Coronary artery (tissue), 2 donors: ENCODE measurements at regions not wholly inside any gene's neighbourhood (a gene's known extent, or its start where the extent isn't known, plus 50 kb on each side); places are given as distances from the start of the nearest gene placed in this dataset.

ENCODE experiments used
- DNase-seq: peaks from one replicate; pipeline ENCODE4 v3.0.0-alpha.2; 2017; ENCODE audit warnings: low spot score
- H3K27ac ChIP-seq, 2 donors: fragments of 200-600 bp; sonication (generic); one replicate each; pipeline ENCODE4 v1.5.1; 2016 to 2019
- H3K4me3 ChIP-seq: fragments of 200-600 bp; sonication (generic); 2 replicates; pipeline ENCODE4 v1.5.1; 2016; ENCODE audit warnings: mild to moderate bottlenecking, moderate library complexity
- CTCF ChIP-seq: fragments of 200-600 bp; sonication (generic); IDR thresholded peaks from one replicate; pipeline ENCODE4 v1.5.1; 2019; ENCODE audit warnings: antibody characterized with exemption

- Histone ChIP-seq H3K27ac (no peak overlapping the region), H3K4me3 (no peak overlapping the region)
- DNase-seq: no peak
- no peak for TF ChIP-seq CTCF
Measured at GRCh38 chr12:13635709-13636108, 345.7 kb downstream of the GRIN2B start.

GRCh38 chr12:13631873-13632272, 349.5 kb downstream of the GRIN2B start:
- DNase-seq: no peak
- Histone ChIP-seq H3K27ac (no peak overlapping the region), H3K4me3 (no peak overlapping the region)
- no peak for TF ChIP-seq CTCF

GRCh38 chr12:13630354-13630753, 351.0 kb downstream of the GRIN2B start:
- H3K4me3 ChIP-seq: no peak overlapping the region
- TF ChIP-seq CTCF: no peak
- no peak for DNase-seq
- H3K27ac ChIP-seq: no peak overlapping the region

GRCh38 chr12:13628067-13628466, 353.3 kb downstream of the GRIN2B start:
- TF ChIP-seq CTCF: no peak
- H3K4me3 ChIP-seq: no peak overlapping the region
- no peak for DNase-seq
- no peak overlapping the region for H3K27ac ChIP-seq

GRCh38 chr12:13627536-13627935, 353.9 kb downstream of the GRIN2B start:
- H3K4me3 ChIP-seq: no peak overlapping the region
- DNase-seq: no peak
- H3K27ac ChIP-seq: no peak overlapping the region
- TF ChIP-seq CTCF: no peak

- no peak for DNase-seq
Measured at GRCh38 chr12:13613297-13613696, 368.1 kb downstream of the GRIN2B start.

More at GRCh38 chr12:13613297-13613696, 368.1 kb downstream of the GRIN2B start:
- TF ChIP-seq CTCF: no peak
- H3K27ac ChIP-seq: no peak overlapping the region
- no peak overlapping the region for H3K4me3 ChIP-seq
